ENCODE measurements at regions not wholly inside any gene's neighbourhood (a gene's known extent, or its start where the extent isn't known, plus 50 kb on each side); places are given as distances from the start of the nearest gene placed in this dataset.

DNA sequence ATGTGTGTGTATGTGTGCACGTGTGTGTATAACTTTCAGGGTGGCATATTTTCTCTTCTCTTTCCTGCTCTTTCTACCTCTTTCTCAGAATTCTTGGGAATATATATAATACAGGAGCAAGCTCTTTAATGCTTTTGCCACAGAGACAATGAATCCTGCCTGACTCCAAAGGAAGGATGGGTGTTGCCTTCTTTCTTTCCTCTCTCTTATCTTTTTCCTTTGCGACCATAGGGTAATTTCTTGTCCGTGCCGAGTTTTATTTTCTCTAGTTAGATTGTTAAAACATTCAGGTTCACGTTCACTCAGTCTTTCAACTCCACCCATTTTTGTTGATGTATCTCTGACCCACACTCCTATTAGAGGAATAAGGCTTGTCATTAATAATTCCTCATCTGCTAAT, 129.0 kb upstream of the C1orf21 start:
- Mint-ChIP-seq H3K27ac (no peak overlapping the region), H3K27me3 (ENCODE audit: low read depth) (peaks cover 17% of the 10 kb centered on the region)

GRCh38 chr1:184258525-184258924, 128.3 kb upstream of the C1orf21 start:
- no peaks in the 10 kb centered on the region for H3K9me3 Mint-ChIP-seq
- H3K4me3 Mint-ChIP-seq: no peak overlapping the region
- no peak overlapping the region for H3K27ac Mint-ChIP-seq
- peaks cover 17% of the 10 kb centered on the region for H3K27me3 Mint-ChIP-seq (ENCODE audit: low read depth)
- no peaks in the 10 kb centered on the region for H3K36me3 Mint-ChIP-seq (ENCODE audit: low read depth)
- H3K4me1 Mint-ChIP-seq (ENCODE audit: low read depth): no peaks in the 10 kb centered on the region

More for the DNA sequence above, 129.0 kb upstream of the C1orf21 start:
- Mint-ChIP-seq H3K4me3 (no peak overlapping the region), H3K36me3 (ENCODE audit: low read depth) (no peaks in the 10 kb centered on the region), H3K9me3 (no peaks in the 10 kb centered on the region), H3K4me1 (ENCODE audit: low read depth) (no peaks in the 10 kb centered on the region)

- Mint-ChIP-seq H3K9me3 (no peaks in the 10 kb centered on the region), H3K4me1 (ENCODE audit: low read depth) (no peaks in the 10 kb centered on the region), H3K27ac (no peak overlapping the region), H3K4me3 (no peak overlapping the region), H3K36me3 (ENCODE audit: low read depth) (no peaks in the 10 kb centered on the region), H3K27me3 (ENCODE audit: low read depth) (peaks cover 16% of the 10 kb centered on the region)
Measured at GRCh38 chr1:184260382-184260781, 126.4 kb upstream of the C1orf21 start.

DNA sequence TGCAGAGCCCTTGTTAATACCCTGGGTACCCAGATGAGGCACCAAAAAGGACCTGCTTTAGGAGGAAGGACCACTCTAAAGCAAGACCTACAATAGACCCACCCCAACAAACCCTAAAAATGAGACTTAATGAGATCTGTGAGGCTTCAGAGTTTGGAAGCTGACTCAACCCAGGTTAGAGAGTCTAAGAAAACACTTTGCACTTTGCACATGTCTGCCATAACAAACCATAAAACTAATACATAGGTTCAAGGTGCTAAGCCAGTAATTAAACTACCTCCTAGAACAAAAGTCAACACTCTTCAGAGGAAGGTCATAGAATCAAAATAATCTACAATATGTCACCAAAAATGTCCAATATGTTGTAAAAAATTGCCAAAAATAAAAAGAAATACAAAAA, 124.7 kb upstream of the C1orf21 start:
- Mint-ChIP-seq H3K9me3 (no peaks in the 10 kb centered on the region), H3K27ac (no peak overlapping the region), H3K4me1 (ENCODE audit: low read depth) (no peaks in the 10 kb centered on the region), H3K4me3 (no peak overlapping the region), H3K27me3 (ENCODE audit: low read depth) (peaks cover 9% of the 10 kb centered on the region), H3K36me3 (ENCODE audit: low read depth) (no peaks in the 10 kb centered on the region)

DNA sequence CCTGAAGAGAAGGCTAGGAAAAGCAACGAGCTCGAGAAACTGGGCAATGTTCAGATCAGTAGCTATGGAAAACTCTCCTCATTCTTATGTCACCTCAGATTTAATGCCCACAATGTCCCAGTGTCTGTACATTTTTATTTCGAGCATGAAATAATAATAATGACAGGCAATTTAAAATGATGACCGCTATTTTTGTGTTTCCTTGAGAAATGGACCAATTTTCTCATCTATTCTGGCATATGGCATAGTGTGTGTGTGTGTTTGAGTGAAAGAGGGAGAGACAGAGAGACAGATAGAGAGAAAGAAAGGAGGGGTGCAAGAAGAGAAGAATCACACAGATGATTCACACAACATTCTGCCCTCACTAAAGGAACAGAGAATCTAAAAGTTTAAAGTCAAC, 119.1 kb upstream of the C1orf21 start:
- H3K9me3 Mint-ChIP-seq: no peaks in the 10 kb centered on the region
- no peak overlapping the region for H3K4me3 Mint-ChIP-seq
- H3K27ac Mint-ChIP-seq: no peak overlapping the region
- H3K4me1 Mint-ChIP-seq (ENCODE audit: low read depth): no peaks in the 10 kb centered on the region
- H3K36me3 Mint-ChIP-seq (ENCODE audit: low read depth): no peaks in the 10 kb centered on the region
- peaks cover 5% of the 10 kb centered on the region for H3K27me3 Mint-ChIP-seq (ENCODE audit: low read depth)

DNA sequence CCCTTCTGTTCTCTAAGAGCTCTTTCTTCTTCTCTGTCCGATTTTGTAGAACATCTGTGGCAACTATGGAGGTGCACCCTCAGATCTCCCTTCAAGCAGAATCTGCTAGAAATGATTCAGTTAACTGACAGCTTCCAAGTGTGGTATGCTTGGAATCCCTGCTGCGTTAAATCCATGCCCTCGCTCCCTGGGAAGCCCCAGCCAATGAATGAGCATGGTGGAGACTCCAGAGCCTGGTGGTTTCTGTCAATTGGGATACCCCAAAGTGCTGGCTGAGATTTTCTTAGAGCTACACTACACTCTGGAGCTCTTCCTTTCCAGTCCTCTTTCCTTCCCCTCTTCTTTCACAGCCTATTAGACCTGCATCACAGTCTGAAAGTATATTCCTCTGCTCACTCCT, 116.3 kb upstream of the C1orf21 start:
- no peaks in the 10 kb centered on the region for H3K27me3 Mint-ChIP-seq (ENCODE audit: low read depth)
- H3K36me3 Mint-ChIP-seq (ENCODE audit: low read depth): no peaks in the 10 kb centered on the region
- H3K27ac Mint-ChIP-seq: no peak overlapping the region
- H3K9me3 Mint-ChIP-seq: no peaks in the 10 kb centered on the region
- no peak overlapping the region for H3K4me3 Mint-ChIP-seq
- no peaks in the 10 kb centered on the region for H3K4me1 Mint-ChIP-seq (ENCODE audit: low read depth)

DNA sequence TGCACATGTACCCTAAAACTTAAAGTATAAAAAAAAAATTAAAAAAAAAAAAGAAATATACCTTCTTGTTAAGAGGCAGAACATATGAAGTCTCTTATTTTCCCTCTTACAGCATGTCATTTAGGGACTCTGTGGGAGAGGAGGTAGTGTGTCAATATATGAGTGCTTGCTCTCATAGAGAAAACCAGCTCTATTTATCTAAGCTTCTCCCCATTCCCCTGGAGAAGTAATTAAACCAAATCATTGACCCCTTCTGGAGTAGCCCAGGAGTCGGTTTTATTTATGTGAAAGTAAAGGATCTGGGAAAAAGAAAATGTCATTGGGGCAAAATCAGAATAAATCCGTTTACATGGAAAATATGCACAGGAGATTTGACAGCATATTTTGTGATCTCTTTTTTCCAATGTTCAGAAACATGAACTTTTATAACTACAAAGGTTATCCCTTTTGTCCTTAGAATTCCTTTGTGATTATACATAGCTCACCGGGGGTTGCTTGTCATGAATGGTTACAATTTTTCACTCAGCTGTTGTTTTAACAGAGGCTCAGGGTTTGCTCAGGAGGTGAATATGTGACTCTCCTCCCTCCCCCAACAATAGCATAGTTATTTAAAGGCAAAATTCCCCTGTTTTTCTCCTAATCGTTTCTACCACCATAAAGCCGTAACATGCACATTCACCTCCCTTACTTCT, 114.5 kb upstream of the C1orf21 start:
- H3K27me3 Mint-ChIP-seq (ENCODE audit: low read depth): no peaks in the 10 kb centered on the region
- no peaks in the 10 kb centered on the region for H3K36me3 Mint-ChIP-seq (ENCODE audit: low read depth)
- no peaks in the 10 kb centered on the region for H3K4me1 Mint-ChIP-seq (ENCODE audit: low read depth)
- no peaks in the 10 kb centered on the region for H3K9me3 Mint-ChIP-seq
- no peak overlapping the region for H3K27ac Mint-ChIP-seq
- H3K4me3 Mint-ChIP-seq: no peak overlapping the region

DNA sequence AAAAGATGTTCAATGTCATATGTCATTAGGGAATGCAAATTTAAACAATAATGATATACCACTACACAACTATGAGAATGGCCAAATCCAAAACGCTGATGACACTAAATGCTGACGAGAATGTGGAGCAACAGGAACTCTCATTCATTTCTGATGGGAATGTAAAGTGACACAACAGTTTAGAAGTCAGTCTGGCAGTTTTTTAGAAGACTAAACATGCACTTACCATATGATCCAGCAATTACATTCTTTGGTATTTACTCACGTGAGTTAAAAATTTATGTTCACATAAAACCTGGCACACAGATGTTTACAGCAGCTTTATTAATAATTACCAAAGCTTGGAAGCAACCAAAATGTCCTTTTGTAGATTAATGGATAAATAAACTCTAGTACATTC, 110.4 kb upstream of the C1orf21 start:
- Mint-ChIP-seq H3K27me3 (ENCODE audit: low read depth) (no peaks in the 10 kb centered on the region), H3K4me3 (no peak overlapping the region), H3K27ac (no peak overlapping the region), H3K36me3 (ENCODE audit: low read depth) (no peaks in the 10 kb centered on the region), H3K9me3 (no peaks in the 10 kb centered on the region), H3K4me1 (ENCODE audit: low read depth) (no peaks in the 10 kb centered on the region)

- Mint-ChIP-seq H3K27me3 (ENCODE audit: low read depth) (no peaks in the 10 kb centered on the region), H3K27ac (no peak overlapping the region), H3K9me3 (no peaks in the 10 kb centered on the region), H3K4me1 (ENCODE audit: low read depth) (no peaks in the 10 kb centered on the region), H3K36me3 (ENCODE audit: low read depth) (no peaks in the 10 kb centered on the region), H3K4me3 (no peak overlapping the region)
Measured at GRCh38 chr1:184279911-184280458, 106.8 kb upstream of the C1orf21 start.

- Mint-ChIP-seq H3K27ac (no peak overlapping the region), H3K27me3 (ENCODE audit: low read depth) (no peaks in the 10 kb centered on the region), H3K4me3 (no peak overlapping the region), H3K36me3 (ENCODE audit: low read depth) (no peaks in the 10 kb centered on the region), H3K4me1 (ENCODE audit: low read depth) (no peaks in the 10 kb centered on the region), H3K9me3 (no peaks in the 10 kb centered on the region)
Measured at GRCh38 chr1:184283999-184284398, 102.8 kb upstream of the C1orf21 start.

DNA sequence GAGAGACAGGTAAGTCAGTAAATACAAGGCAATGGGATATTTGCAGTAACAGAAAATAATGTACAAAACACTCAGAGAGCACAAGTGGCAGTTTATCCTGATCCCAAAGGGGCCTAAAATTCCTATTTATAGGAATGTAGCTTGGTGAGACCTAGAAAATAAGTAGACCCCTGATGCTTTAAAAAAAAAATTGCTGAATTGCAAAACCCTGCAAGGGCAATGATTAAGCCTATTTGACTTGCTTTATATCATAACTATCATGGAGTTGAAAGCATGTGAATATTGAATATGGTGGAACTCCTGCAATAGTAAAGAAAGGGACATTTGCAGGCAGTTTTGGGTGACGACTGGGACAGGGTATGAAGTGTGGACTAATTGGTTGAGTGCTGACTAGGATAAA, 101.9 kb upstream of the C1orf21 start:
- no peak overlapping the region for H3K27ac Mint-ChIP-seq
- H3K36me3 Mint-ChIP-seq (ENCODE audit: low read depth): no peaks in the 10 kb centered on the region

GRCh38 chr1:184285401-184286087, 101.3 kb upstream of the C1orf21 start:
- Mint-ChIP-seq H3K27me3 (ENCODE audit: low read depth) (no peaks in the 10 kb centered on the region), H3K9me3 (peaks cover 8% of the 10 kb centered on the region), H3K4me3 (no peak overlapping the region), H3K4me1 (ENCODE audit: low read depth) (no peaks in the 10 kb centered on the region), H3K36me3 (ENCODE audit: low read depth) (no peaks in the 10 kb centered on the region), H3K27ac (no peak overlapping the region)

More for the DNA sequence above, 101.9 kb upstream of the C1orf21 start:
- Mint-ChIP-seq H3K27me3 (ENCODE audit: low read depth) (no peaks in the 10 kb centered on the region), H3K4me1 (ENCODE audit: low read depth) (no peaks in the 10 kb centered on the region), H3K9me3 (peaks cover 3% of the 10 kb centered on the region), H3K4me3 (no peak overlapping the region)

DNA sequence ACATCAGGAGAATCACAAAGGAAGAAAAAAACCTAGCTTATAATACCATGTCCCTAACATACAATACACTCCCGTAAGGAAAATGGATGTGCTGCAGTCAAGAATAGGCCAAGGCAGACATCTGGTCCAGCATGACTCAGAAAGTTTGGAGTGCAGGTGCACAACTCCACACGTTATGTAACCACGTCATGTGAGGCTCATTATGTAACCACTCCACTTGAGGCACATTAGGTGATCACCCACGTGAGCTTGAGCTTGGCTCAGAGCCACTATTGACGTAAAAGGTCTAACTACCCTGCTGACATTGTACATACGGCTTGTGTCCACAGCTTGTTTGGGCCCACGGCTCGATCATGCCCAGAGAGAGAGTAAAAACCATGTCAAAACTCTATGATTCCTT, 99.8 kb upstream of the C1orf21 start:
- Mint-ChIP-seq H3K4me1 (ENCODE audit: low read depth) (no peaks in the 10 kb centered on the region), H3K27me3 (ENCODE audit: low read depth) (no peaks in the 10 kb centered on the region)

GRCh38 chr1:184289825-184290550, 96.8 kb upstream of the C1orf21 start:
- Mint-ChIP-seq H3K36me3 (ENCODE audit: low read depth) (no peaks in the 10 kb centered on the region), H3K27ac (no peak overlapping the region), H3K9me3 (peaks cover 19% of the 10 kb centered on the region), H3K4me3 (no peak overlapping the region), H3K27me3 (ENCODE audit: low read depth) (no peaks in the 10 kb centered on the region), H3K4me1 (ENCODE audit: low read depth) (no peaks in the 10 kb centered on the region)

More for the DNA sequence above, 99.8 kb upstream of the C1orf21 start:
- Mint-ChIP-seq H3K4me3 (no peak overlapping the region), H3K36me3 (ENCODE audit: low read depth) (no peaks in the 10 kb centered on the region), H3K27ac (no peak overlapping the region), H3K9me3 (peaks cover 15% of the 10 kb centered on the region)

DNA sequence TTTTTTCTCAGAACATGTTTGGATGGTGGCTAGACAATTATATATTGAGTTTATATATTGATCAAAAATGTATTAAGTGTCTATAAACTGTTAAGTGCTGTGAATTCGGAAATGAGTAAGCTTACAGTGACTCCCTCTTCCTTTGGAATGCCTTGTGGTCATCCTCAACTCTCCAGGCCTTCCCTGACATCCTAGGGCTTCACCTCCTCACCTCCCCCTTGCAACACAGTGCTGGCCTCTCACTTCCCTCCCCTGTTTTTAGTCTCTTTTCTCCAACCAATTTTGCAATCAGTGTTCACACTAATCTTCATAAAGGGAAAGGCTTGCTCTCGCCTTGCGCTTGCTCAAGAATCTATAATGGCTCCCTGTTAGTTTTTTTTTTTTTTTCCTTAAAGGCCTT, 95.1 kb upstream of the C1orf21 start:
- H3K27ac Mint-ChIP-seq: no peak overlapping the region

More for the DNA sequence above, 95.1 kb upstream of the C1orf21 start:
- H3K27me3 Mint-ChIP-seq (ENCODE audit: low read depth): no peaks in the 10 kb centered on the region
- H3K36me3 Mint-ChIP-seq (ENCODE audit: low read depth): no peaks in the 10 kb centered on the region
- no peaks in the 10 kb centered on the region for H3K4me1 Mint-ChIP-seq (ENCODE audit: low read depth)
- peaks cover 19% of the 10 kb centered on the region for H3K9me3 Mint-ChIP-seq
- H3K4me3 Mint-ChIP-seq: no peak overlapping the region

All from T-helper 1 cell treated with Interleukin-12 subunit alpha and Interleukin-12 subunit beta and Interleukin-4 antibody, amounts not matched to agents 30 μg/mL and 1 μg/mL, for 36 hours (primary cell).